ENCODE measurements at regions not wholly inside any gene's neighbourhood (a gene's known extent, or its start where the extent isn't known, plus 50 kb on each side); places are given as distances from the start of the nearest gene placed in this dataset.

DNA sequence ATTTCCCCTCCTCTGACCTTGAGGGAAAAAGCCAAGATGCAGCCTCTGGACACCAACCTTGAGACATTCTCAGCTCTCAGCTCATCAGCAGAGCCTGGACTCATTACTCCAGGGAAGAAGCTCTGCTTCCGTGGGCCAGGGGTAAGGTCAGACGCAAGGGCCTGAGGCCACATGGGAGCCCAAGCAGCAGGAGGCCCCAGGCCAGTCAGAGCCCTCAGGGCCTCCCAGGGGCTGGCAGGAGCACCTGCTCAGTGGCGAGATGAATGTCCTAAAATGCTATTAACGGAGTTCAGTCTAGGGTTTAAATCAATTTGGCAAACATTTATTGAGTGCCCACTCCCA lies 208.6 kb downstream of the ERMARD start:
- Histone ChIP-seq H3K27ac (ENCODE audit: insufficient read depth, low read depth, low read length) (no peak overlapping the region), H3K9me1 (replicated peaks; ENCODE audit: control insufficient read depth, extremely low read depth, insufficient read depth, low read length) (no peaks in the 10 kb centered on the region), H2AFZ (ENCODE audit: low read depth, low read length) (no peak overlapping the region), H3K79me2 (ENCODE audit: control insufficient read depth, insufficient read depth, low read length) (no peaks in the 10 kb centered on the region), H4K20me1 (replicated peaks; ENCODE audit: control insufficient read depth, extremely low read depth, insufficient read depth, low read length) (no peaks in the 10 kb centered on the region), H3K27me3 (ENCODE audit: control insufficient read depth in 2 of 2, insufficient read depth in 2 of 2, low read length in 2 of 2) (peaks cover 0 to 3% of the 10 kb centered on the region in 2 experiments), H3K4me3 (replicated peaks in 1 of 3; ENCODE audit: insufficient read depth in 1 of 3, low read depth in 1 of 3, low read length in 3 of 3) (no peak overlapping the region), H3K9ac (replicated peaks; ENCODE audit: extremely low read depth, insufficient read depth, low read length) (no peak overlapping the region), H3K36me3 (ENCODE audit: control insufficient read depth in 2 of 2, extremely low read depth in 1 of 2, insufficient read depth in 2 of 2, low read length in 2 of 2) (no peaks in the 10 kb centered on the region), H3K4me2 (ENCODE audit: insufficient read depth, low read length) (no peak overlapping the region), H3K4me1 (ENCODE audit: control insufficient read depth, extremely low read depth, insufficient read depth, low read length) (peaks cover 4% of the 10 kb centered on the region), H3K9me3 (replicated peaks; ENCODE audit: control insufficient read depth, insufficient read depth, low read length) (no peaks in the 10 kb centered on the region)
- no TSS peak for BruUV-seq (replicated peaks)
- ChIA-PET POLR2A (no interaction called here), CTCF (interaction anchor here (1.2 to 1.8 kb wide), 3 partner anchors 32 to 557 kb away, joined by 3 to 12 read pairs (median 4); no protein-coding TSS in a partner anchor)
- intact Hi-C loops (cut with micrococcal nuclease): loop anchor here (2.0 to 5.0 kb wide), 2 partner anchors 332 to 557 kb away; partner anchors contain the start of gene DLL1
- TF ChIP-seq GATA2 (IDR thresholded peaks at IDR 0.05; ENCODE audit: insufficient read depth, insufficient read length, low read depth, low read length) (no peak), MYC (IDR thresholded peaks at IDR 0.05; ENCODE audit: low read depth, low read length) (no peak), POLR2A (IDR thresholded peaks at IDR 0.05; ENCODE audit: low read depth, low read length) (no peak), JUN (IDR thresholded peaks at IDR 0.05; ENCODE audit: borderline replicate concordance, insufficient read depth, insufficient read length, low read depth) (no peak), POLR2AphosphoS5 (IDR thresholded peaks at IDR 0.05; ENCODE audit: insufficient read depth, low read depth, low read length) (no peak), FOS (IDR thresholded peaks at IDR 0.05; ENCODE audit: borderline replicate concordance, insufficient read depth, low read length) (no peak)
- TF ChIP-seq, protein P1, sequence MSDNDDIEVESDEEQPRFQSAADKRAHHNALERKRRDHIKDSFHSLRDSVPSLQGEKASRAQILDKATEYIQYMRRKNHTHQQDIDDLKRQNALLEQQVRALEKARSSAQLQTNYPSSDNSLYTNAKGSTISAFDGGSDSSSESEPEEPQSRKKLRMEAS (IDR thresholded peaks at IDR 0.05; ENCODE audit: insufficient read depth, insufficient read length): no peak
- DNase-seq (ENCODE audit: low read depth, low spot score) (no peak), FAIRE-seq (no peak)
- dilution Hi-C loops (cut with MboI; ENCODE audit: extremely low pct_ligation_motif_present, low sequenced_read_pairs): no loop called here
